ENCODE measurements at regions not wholly inside any gene's neighbourhood (a gene's known extent, or its start where the extent isn't known, plus 50 kb on each side); places are given as distances from the start of the nearest gene placed in this dataset.
"Not testable (repeated sequence)": the region's sequence is repeated elsewhere in the genome, so short reads cannot be mapped to it uniquely, and the experiment has no call there.

- DNase-seq (ENCODE audit: low read depth, low spot score) = no peak
- no peak overlapping the region for H3K27ac ChIP-seq
Measured at GRCh38 chr2:38454081-38454480, 77.0 kb upstream of the ATL2 start.

- not testable (repeated sequence) for H3K27ac ChIP-seq; DNase-seq (ENCODE audit: low read depth, low spot score)
Measured at GRCh38 chr2:38451778-38452177, 74.7 kb upstream of the ATL2 start.

GRCh38 chr2:38450509-38450908 lies 73.4 kb upstream of the ATL2 start:
- no peak overlapping the region for H3K27ac ChIP-seq
- DNase-seq (ENCODE audit: low read depth, low spot score) = no peak

GRCh38 chr2:38448692-38449410 lies 71.8 kb upstream of the ATL2 start:
- DNase-seq (ENCODE audit: low read depth, low spot score) = no peak
- H3K27ac ChIP-seq = no peak overlapping the region

GRCh38 chr2:38446906-38447561 lies 70.0 kb upstream of the ATL2 start:
- DNase-seq (ENCODE audit: low read depth, low spot score) = no peak
- peak overlapping the region; percentile 38 for H3K27ac ChIP-seq

GRCh38 chr2:38446418-38446817 lies 69.3 kb upstream of the ATL2 start:
- DNase-seq (ENCODE audit: low read depth, low spot score) = no peak
- peak overlapping the region; percentile 38 for H3K27ac ChIP-seq

GRCh38 chr2:38444247-38444646 lies 67.2 kb upstream of the ATL2 start:
- peak; percentile 78 for DNase-seq (ENCODE audit: low read depth, low spot score)

GRCh38 chr2:38442643-38443541 lies 65.8 kb upstream of the ATL2 start:
- no peak for DNase-seq (ENCODE audit: low read depth, low spot score)
- peak overlapping the region; percentile 53 for H3K27ac ChIP-seq

More at GRCh38 chr2:38444247-38444646, 67.2 kb upstream of the ATL2 start:
- H3K27ac ChIP-seq = peak overlapping the region; percentile 53

- DNase-seq (ENCODE audit: low read depth, low spot score) = no peak
- no peak overlapping the region for H3K27ac ChIP-seq
Measured at GRCh38 chr2:38441346-38441745, 64.3 kb upstream of the ATL2 start.

GRCh38 chr2:38440655-38441054 lies 63.6 kb upstream of the ATL2 start:
- DNase-seq (ENCODE audit: low read depth, low spot score) = no peak
- no peak overlapping the region for H3K27ac ChIP-seq

GRCh38 chr2:38439863-38440262 lies 62.8 kb upstream of the ATL2 start:
- no peak for DNase-seq (ENCODE audit: low read depth, low spot score)
- H3K27ac ChIP-seq = no peak overlapping the region

GRCh38 chr2:38438883-38439612 lies 62.0 kb upstream of the ATL2 start:
- DNase-seq (ENCODE audit: low read depth, low spot score) = no peak

GRCh38 chr2:38438133-38438882 lies 61.2 kb upstream of the ATL2 start:
- no peak overlapping the region for H3K27ac ChIP-seq
- no peak for DNase-seq (ENCODE audit: low read depth, low spot score)

More at GRCh38 chr2:38438883-38439612, 62.0 kb upstream of the ATL2 start:
- H3K27ac ChIP-seq = peak overlapping the region; percentile 11

GRCh38 chr2:38436227-38436664 lies 59.2 kb upstream of the ATL2 start:
- H3K27ac ChIP-seq = peak overlapping the region; percentile 15
- DNase-seq (ENCODE audit: low read depth, low spot score) = no peak

GRCh38 chr2:38435775-38436174 lies 58.7 kb upstream of the ATL2 start:
- H3K27ac ChIP-seq = no peak overlapping the region
- no peak for DNase-seq (ENCODE audit: low read depth, low spot score)

GRCh38 chr2:38434595-38434994 lies 57.5 kb upstream of the ATL2 start:
- H3K27ac ChIP-seq = no peak overlapping the region
- DNase-seq (ENCODE audit: low read depth, low spot score) = no peak

- peak overlapping the region; percentile 16 for H3K27ac ChIP-seq
- peak; percentile 94 for DNase-seq (ENCODE audit: low read depth, low spot score)
Measured at GRCh38 chr2:38433607-38433975, 56.5 kb upstream of the ATL2 start.

- H3K27ac ChIP-seq = peak overlapping the region; percentile 16
- no peak for DNase-seq (ENCODE audit: low read depth, low spot score)
Measured at GRCh38 chr2:38432820-38433606, 55.9 kb upstream of the ATL2 start.
